ENCODE measurements at regions not wholly inside any gene's neighbourhood (a gene's known extent, or its start where the extent isn't known, plus 50 kb on each side); places are given as distances from the start of the nearest gene placed in this dataset.

GRCh38 chr2:48219555-48220436 is 94.7 kb upstream of the FOXN2 start (continued):
- TF ChIP-seq, protein P1, sequence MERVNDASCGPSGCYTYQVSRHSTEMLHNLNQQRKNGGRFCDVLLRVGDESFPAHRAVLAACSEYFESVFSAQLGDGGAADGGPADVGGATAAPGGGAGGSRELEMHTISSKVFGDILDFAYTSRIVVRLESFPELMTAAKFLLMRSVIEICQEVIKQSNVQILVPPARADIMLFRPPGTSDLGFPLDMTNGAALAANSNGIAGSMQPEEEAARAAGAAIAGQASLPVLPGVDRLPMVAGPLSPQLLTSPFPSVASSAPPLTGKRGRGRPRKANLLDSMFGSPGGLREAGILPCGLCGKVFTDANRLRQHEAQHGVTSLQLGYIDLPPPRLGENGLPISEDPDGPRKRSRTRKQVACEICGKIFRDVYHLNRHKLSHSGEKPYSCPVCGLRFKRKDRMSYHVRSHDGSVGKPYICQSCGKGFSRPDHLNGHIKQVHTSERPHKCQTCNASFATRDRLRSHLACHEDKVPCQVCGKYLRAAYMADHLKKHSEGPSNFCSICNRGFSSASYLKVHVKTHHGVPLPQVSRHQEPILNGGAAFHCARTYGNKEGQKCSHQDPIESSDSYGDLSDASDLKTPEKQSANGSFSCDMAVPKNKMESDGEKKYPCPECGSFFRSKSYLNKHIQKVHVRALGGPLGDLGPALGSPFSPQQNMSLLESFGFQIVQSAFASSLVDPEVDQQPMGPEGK (CRISPR knock-in tag; IDR thresholded peaks at IDR 0.05): 0 out of 2 replicates have a peak, but pooled peaks have one; percentile 7
- TF ChIP-seq, protein P2, sequence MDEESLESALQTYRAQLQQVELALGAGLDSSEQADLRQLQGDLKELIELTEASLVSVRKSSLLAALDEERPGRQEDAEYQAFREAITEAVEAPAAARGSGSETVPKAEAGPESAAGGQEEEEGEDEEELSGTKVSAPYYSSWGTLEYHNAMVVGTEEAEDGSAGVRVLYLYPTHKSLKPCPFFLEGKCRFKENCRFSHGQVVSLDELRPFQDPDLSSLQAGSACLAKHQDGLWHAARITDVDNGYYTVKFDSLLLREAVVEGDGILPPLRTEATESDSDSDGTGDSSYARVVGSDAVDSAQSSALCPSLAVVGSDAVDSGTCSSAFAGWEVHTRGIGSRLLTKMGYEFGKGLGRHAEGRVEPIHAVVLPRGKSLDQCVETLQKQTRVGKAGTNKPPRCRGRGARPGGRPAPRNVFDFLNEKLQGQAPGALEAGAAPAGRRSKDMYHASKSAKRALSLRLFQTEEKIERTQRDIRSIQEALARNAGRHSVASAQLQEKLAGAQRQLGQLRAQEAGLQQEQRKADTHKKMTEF (CRISPR knock-in tag; IDR thresholded peaks at IDR 0.05): peak; percentile 81
- TF ChIP-seq CERS6 (CRISPR knock-in tag; IDR thresholded peaks at IDR 0.05) (no peak), NFIC (IDR thresholded peaks at IDR 0.05; ENCODE audit: low read length) (peak; percentile 84; the same call in 1 of the 2 replicates), RXRB (CRISPR knock-in tag; IDR thresholded peaks at IDR 0.05; ENCODE audit: borderline replicate concordance) (peak; percentile 93), ZNF33B (CRISPR knock-in tag; IDR thresholded peaks at IDR 0.05) (no peak), NCOR1 (IDR thresholded peaks at IDR 0.05; ENCODE audit: borderline replicate concordance, low read length) (peak; percentile 94; the same call in 1 of the 2 replicates), NFE2 (CRISPR knock-in tag; IDR thresholded peaks at IDR 0.05) (no peak), SP5 (CRISPR knock-in tag; IDR thresholded peaks at IDR 0.05; ENCODE audit: borderline replicate concordance, low read depth) (peak; percentile 66; the same call in 1 of the 2 replicates), EED (CRISPR knock-in tag; IDR thresholded peaks at IDR 0.05) (no peak), EEA1 (CRISPR knock-in tag; IDR thresholded peaks at IDR 0.05; ENCODE audit: borderline replicate concordance) (0 out of 2 replicates have a peak, but pooled peaks have one; percentile 55), IKZF5 (CRISPR knock-in tag; IDR thresholded peaks at IDR 0.05) (peak; percentile 55; the same call in 1 of the 2 replicates)
- TF ChIP-seq, protein P3, sequence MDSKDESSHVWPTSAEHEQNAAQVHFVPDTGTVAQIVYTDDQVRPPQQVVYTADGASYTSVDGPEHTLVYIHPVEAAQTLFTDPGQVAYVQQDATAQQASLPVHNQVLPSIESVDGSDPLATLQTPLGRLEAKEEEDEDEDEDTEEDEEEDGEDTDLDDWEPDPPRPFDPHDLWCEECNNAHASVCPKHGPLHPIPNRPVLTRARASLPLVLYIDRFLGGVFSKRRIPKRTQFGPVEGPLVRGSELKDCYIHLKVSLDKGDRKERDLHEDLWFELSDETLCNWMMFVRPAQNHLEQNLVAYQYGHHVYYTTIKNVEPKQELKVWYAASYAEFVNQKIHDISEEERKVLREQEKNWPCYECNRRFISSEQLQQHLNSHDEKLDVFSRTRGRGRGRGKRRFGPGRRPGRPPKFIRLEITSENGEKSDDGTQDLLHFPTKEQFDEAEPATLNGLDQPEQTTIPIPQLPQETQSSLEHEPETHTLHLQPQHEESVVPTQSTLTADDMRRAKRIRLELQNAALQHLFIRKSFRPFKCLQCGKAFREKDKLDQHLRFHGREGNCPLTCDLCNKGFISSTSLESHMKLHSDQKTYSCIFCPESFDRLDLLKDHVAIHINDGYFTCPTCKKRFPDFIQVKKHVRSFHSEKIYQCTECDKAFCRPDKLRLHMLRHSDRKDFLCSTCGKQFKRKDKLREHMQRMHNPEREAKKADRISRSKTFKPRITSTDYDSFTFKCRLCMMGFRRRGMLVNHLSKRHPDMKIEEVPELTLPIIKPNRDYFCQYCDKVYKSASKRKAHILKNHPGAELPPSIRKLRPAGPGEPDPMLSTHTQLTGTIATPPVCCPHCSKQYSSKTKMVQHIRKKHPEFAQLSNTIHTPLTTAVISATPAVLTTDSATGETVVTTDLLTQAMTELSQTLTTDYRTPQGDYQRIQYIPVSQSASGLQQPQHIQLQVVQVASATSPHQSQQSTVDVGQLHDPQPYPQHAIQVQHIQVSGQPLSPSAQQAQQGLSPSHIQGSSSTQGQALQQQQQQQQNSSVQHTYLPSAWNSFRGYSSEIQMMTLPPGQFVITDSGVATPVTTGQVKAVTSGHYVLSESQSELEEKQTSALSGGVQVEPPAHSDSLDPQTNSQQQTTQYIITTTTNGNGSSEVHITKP (CRISPR knock-in tag; IDR thresholded peaks at IDR 0.05; ENCODE audit: low read depth): peak; percentile 62; the same call in 1 of the 2 replicates
- TF ChIP-seq, protein P4, sequence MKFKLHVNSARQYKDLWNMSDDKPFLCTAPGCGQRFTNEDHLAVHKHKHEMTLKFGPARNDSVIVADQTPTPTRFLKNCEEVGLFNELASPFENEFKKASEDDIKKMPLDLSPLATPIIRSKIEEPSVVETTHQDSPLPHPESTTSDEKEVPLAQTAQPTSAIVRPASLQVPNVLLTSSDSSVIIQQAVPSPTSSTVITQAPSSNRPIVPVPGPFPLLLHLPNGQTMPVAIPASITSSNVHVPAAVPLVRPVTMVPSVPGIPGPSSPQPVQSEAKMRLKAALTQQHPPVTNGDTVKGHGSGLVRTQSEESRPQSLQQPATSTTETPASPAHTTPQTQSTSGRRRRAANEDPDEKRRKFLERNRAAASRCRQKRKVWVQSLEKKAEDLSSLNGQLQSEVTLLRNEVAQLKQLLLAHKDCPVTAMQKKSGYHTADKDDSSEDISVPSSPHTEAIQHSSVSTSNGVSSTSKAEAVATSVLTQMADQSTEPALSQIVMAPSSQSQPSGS (CRISPR knock-in tag; IDR thresholded peaks at IDR 0.05): peak; percentile 82
- TF ChIP-seq, protein P5, sequence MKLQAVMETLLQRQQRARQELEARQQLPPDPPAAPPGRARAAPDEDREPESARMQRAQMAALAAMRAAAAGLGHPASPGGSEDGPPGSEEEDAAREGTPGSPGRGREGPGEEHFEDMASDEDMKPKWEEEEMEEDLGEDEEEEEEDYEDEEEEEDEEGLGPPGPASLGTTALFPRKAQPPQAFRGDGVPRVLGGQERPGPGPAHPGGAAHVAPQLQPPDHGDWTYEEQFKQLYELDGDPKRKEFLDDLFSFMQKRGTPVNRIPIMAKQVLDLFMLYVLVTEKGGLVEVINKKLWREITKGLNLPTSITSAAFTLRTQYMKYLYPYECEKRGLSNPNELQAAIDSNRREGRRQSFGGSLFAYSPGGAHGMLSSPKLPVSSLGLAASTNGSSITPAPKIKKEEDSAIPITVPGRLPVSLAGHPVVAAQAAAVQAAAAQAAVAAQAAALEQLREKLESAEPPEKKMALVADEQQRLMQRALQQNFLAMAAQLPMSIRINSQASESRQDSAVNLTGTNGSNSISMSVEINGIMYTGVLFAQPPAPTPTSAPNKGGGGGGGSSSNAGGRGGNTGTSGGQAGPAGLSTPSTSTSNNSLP (IDR thresholded peaks at IDR 0.05; ENCODE audit: low read depth, low read length): peak; percentile 100
